Activated CD4-positive, alpha-beta T cell treated with anti-CD3 and anti-CD28 coated beads, Interleukin-2, amount 50 U/mL, for 48 hours (primary cell): ENCODE measurements at regions not wholly inside any gene's neighbourhood (a gene's known extent, or its start where the extent isn't known, plus 50 kb on each side); places are given as distances from the start of the nearest gene placed in this dataset.

Source experiments
- DNase-seq, 2 experiments: peaks; one replicate each; pipeline ENCODE4 v3.0.0-alpha.2; 2020

- no peak for DNase-seq
Observed at GRCh38 chr4:24279469-24279868, 304.9 kb downstream of the DHX15 start.

- no peak for DNase-seq
Observed at GRCh38 chr4:24278693-24279092, 305.7 kb downstream of the DHX15 start.

GRCh38 chr4:24274381-24274941 lies 309.9 kb downstream of the DHX15 start:
- DNase-seq, result no peak

GRCh38 chr4:24273136-24273535 lies 311.2 kb downstream of the DHX15 start:
- no peak for DNase-seq

GRCh38 chr4:24266951-24267722 lies 317.2 kb downstream of the DHX15 start:
- no peak for DNase-seq

GRCh38 chr4:24265989-24266388 lies 318.4 kb downstream of the DHX15 start:
- DNase-seq, result no peak

- DNase-seq, result no peak
Observed at GRCh38 chr4:24262616-24263015, 321.7 kb downstream of the DHX15 start.

- no peak for DNase-seq
Observed at GRCh38 chr4:24262084-24262483, 322.3 kb downstream of the DHX15 start.

GRCh38 chr4:24260923-24261564 lies 323.3 kb downstream of the DHX15 start:
- no peak for DNase-seq

- no peak for DNase-seq
Observed at GRCh38 chr4:24260133-24260715, 324.1 kb downstream of the DHX15 start.

GRCh38 chr4:24256547-24256946 lies 327.8 kb downstream of the DHX15 start:
- no peak for DNase-seq

GRCh38 chr4:24256066-24256465 lies 328.3 kb downstream of the DHX15 start:
- no peak for DNase-seq

GRCh38 chr4:24252121-24252520 lies 332.2 kb downstream of the DHX15 start:
- no peak for DNase-seq

GRCh38 chr4:24251589-24251988 lies 332.8 kb downstream of the DHX15 start:
- no peak for DNase-seq

GRCh38 chr4:24249972-24250371 lies 334.4 kb downstream of the DHX15 start:
- DNase-seq, result no peak

GRCh38 chr4:24248674-24249630 lies 335.4 kb downstream of the DHX15 start:
- DNase-seq, result no peak

GRCh38 chr4:24245491-24245820 lies 338.9 kb downstream of the DHX15 start:
- no peak for DNase-seq

GRCh38 chr4:24244663-24245490 lies 339.5 kb downstream of the DHX15 start:
- DNase-seq, result no peak

- DNase-seq, result no peak
Observed at GRCh38 chr4:24243641-24244040, 340.7 kb downstream of the DHX15 start.

- no peak for DNase-seq
Observed at GRCh38 chr4:24241511-24241910, 342.8 kb downstream of the DHX15 start.

- no peak for DNase-seq
Observed at GRCh38 chr4:24240655-24241054, 343.7 kb downstream of the DHX15 start.

- DNase-seq, result no peak
Observed at GRCh38 chr4:24237709-24238108, 346.6 kb downstream of the DHX15 start.
